ENCODE measurements at regions not wholly inside any gene's neighbourhood (a gene's known extent, or its start where the extent isn't known, plus 50 kb on each side); places are given as distances from the start of the nearest gene placed in this dataset.

DNA sequence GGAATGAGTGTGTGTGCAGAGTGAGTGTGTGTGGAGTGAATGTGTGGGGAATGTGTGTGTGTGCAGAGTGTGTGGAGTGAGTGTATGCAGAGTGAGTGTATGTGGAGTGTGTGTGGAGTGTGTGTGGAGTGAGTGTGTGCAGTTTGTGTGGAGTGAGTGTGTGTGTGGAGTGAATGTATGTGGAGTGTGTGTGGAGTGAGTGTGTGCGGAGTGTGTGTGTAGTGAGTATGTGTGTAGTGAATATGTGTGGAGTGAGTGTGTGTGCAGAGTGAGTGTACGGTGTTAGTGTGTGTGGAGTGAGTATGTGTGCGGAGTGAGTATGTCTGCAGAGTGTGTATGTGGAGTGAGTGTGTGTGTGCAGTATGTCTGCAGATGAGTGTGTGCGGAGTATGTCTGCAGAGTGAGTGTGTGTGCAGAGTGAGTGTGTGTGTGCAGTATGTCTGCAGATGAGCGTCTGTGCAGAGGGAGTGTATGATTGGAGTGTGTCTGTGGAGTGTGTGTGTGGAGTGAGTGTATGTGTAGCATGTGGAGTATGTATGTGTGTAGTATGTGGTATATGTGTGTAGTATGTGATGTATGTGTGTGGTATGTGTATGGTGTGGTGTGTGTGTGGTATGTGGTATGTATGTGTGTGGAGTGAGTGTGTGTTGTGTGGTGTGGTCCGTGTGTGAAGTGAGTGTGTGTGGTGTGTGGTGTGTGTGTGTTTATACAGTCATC, 59.7 kb upstream of the CLDN14 start:
- H3K4me2 ChIP-seq, result no peak overlapping the region
- H3K79me2 ChIP-seq (replicated peaks; ENCODE audit: insufficient read depth), result no peaks in the 10 kb centered on the region
- no peak overlapping the region for H3K27ac ChIP-seq (ENCODE audit: low read depth)
- Mint-ChIP-seq H3K27me3 (ENCODE audit: insufficient read depth, low read depth, poor library complexity) (peaks cover 14% of the 10 kb centered on the region), H3K27ac (no peak overlapping the region), H3K9me3 (no peaks in the 10 kb centered on the region), H3K4me3 (no peak overlapping the region), H3K4me1 (peaks cover 17% of the 10 kb centered on the region), H3K36me3 (ENCODE audit: low read depth) (no peaks in the 10 kb centered on the region)
- no peaks in the 10 kb centered on the region for H3K9me2 ChIP-seq (ENCODE audit: insufficient read depth)
- H3K27me3 ChIP-seq (ENCODE audit: insufficient read depth), result peaks cover 4% of the 10 kb centered on the region; the same call in 1 of the 2 replicates
- H3K4me1 ChIP-seq (ENCODE audit: insufficient read depth), result peaks cover 23% of the 10 kb centered on the region
- DNase-seq (ENCODE audit: low spot score) (no peak), ATAC-seq (no peak)
- no peaks in the 10 kb centered on the region for H4K20me1 ChIP-seq (replicated peaks; ENCODE audit: insufficient read depth)
- no peak for TF ChIP-seq ZNF462 (CRISPR knock-in tag; IDR thresholded peaks at IDR 0.05)
- TF ChIP-seq ZNF114 (CRISPR knock-in tag; IDR thresholded peaks at IDR 0.05), result no peak
- no peak for TF ChIP-seq NANOG (IDR thresholded peaks at IDR 0.05; ENCODE audit: borderline replicate concordance)
- TF ChIP-seq REST (IDR thresholded peaks at IDR 0.05; ENCODE audit: unreplicated experiment), result no peak
- no peak for TF ChIP-seq EZH2phosphoT487 (IDR thresholded peaks at IDR 0.05; ENCODE audit: unreplicated experiment)
- H3F3A ChIP-seq (replicated peaks; ENCODE audit: low read depth), result 0 out of 2 replicates have a peak, but pooled peaks cover 6% of the 10 kb centered on the region
- no peak overlapping the region for H3K4me3 ChIP-seq
- no peaks in the 10 kb centered on the region for H3K36me3 ChIP-seq (ENCODE audit: insufficient read depth)
- H2AFZ ChIP-seq, result no peak overlapping the region
